ENCODE measurements at regions not wholly inside any gene's neighbourhood (a gene's known extent, or its start where the extent isn't known, plus 50 kb on each side); places are given as distances from the start of the nearest gene placed in this dataset.

GRCh38 chr4:45072981-45073380 lies 346.6 kb upstream of the GNPDA2 start:
- no peak overlapping the region for H3K27ac ChIP-seq (ENCODE audit: low read length, poor library complexity, severe bottlenecking)
- H3K23ac ChIP-seq (ENCODE audit: low read length in 2 of 2): no peak overlapping the region
- no peak overlapping the region for H3K4me3 ChIP-seq (ENCODE audit: insufficient read depth in 1 of 2, low read depth in 1 of 2, low read length in 2 of 2)
- WGBS: 83% methylated on average over 1 of the region's 3 CpGs
- H3K9ac ChIP-seq (ENCODE audit: low read length): no peak overlapping the region
- no peak overlapping the region for H2BK15ac ChIP-seq (ENCODE audit: low read depth, poor library complexity, severe bottlenecking)
- no peak overlapping the region for H2BK120ac ChIP-seq (ENCODE audit: low read depth, low read length)
- no peaks in the 10 kb centered on the region for H3K79me1 ChIP-seq (replicated peaks; ENCODE audit: low read length, poor library complexity, severe bottlenecking)
- H3K14ac ChIP-seq (ENCODE audit: low read length in 2 of 2): no peak overlapping the region
- H2BK5ac ChIP-seq (ENCODE audit: low read depth, low read length, poor library complexity, severe bottlenecking): no peak overlapping the region
- H3K4me1 ChIP-seq (ENCODE audit: control insufficient read depth, insufficient read depth, low read depth, low read length): no peaks in the 10 kb centered on the region
- no peaks in the 10 kb centered on the region for H3K27me3 ChIP-seq (ENCODE audit: control insufficient read depth in 1 of 2, insufficient read depth in 1 of 2, low read length in 2 of 2)
- no peak overlapping the region for H3K4me2 ChIP-seq (ENCODE audit: low read length, poor library complexity, severe bottlenecking)
- H3K9me3 ChIP-seq (ENCODE audit: control insufficient read depth, low read length): no peaks in the 10 kb centered on the region
- no peak overlapping the region for H2AFZ ChIP-seq (ENCODE audit: low read depth, low read length)
- H3K4ac ChIP-seq (ENCODE audit: low read depth in 1 of 2, low read length in 2 of 2): no peak overlapping the region
- H3K36me3 ChIP-seq (ENCODE audit: control insufficient read depth in 1 of 2, insufficient read depth in 2 of 2, low read depth in 1 of 2, low read length in 2 of 2): no peaks in the 10 kb centered on the region
- no peak overlapping the region for H2BK12ac ChIP-seq (ENCODE audit: low read length in 2 of 2)
- DNase-seq: peak; percentile 11
- H4K91ac ChIP-seq (ENCODE audit: low read length): no peak overlapping the region
- H2AK5ac ChIP-seq (ENCODE audit: low read length, severe bottlenecking): no peak overlapping the region
- no peak overlapping the region for H4K8ac ChIP-seq (ENCODE audit: low read length)
- H3K18ac ChIP-seq (ENCODE audit: low read depth in 1 of 2, low read length in 2 of 2): no peak overlapping the region

- Histone ChIP-seq H3K36me3 (ENCODE audit: control insufficient read depth in 1 of 2, insufficient read depth in 2 of 2, low read depth in 1 of 2, low read length in 2 of 2) (no peaks in the 10 kb centered on the region), H3K27ac (ENCODE audit: low read length, poor library complexity, severe bottlenecking) (no peak overlapping the region), H3K4me1 (ENCODE audit: control insufficient read depth, insufficient read depth, low read depth, low read length) (no peaks in the 10 kb centered on the region), H3K9me3 (ENCODE audit: control insufficient read depth, low read length) (peaks cover 3% of the 10 kb centered on the region), H2AK5ac (ENCODE audit: low read length, severe bottlenecking) (no peak overlapping the region), H3K14ac (ENCODE audit: low read length in 2 of 2) (no peak overlapping the region), H2AFZ (ENCODE audit: low read depth, low read length) (no peak overlapping the region), H3K18ac (ENCODE audit: low read depth in 1 of 2, low read length in 2 of 2) (no peak overlapping the region), H2BK12ac (ENCODE audit: low read length in 2 of 2) (no peak overlapping the region), H3K79me1 (replicated peaks; ENCODE audit: low read length, poor library complexity, severe bottlenecking) (no peaks in the 10 kb centered on the region), H2BK5ac (ENCODE audit: low read depth, low read length, poor library complexity, severe bottlenecking) (no peak overlapping the region), H3K4me2 (ENCODE audit: low read length, poor library complexity, severe bottlenecking) (no peak overlapping the region), H4K91ac (ENCODE audit: low read length) (no peak overlapping the region), H2BK120ac (ENCODE audit: low read depth, low read length) (no peak overlapping the region), H3K4ac (ENCODE audit: low read depth in 1 of 2, low read length in 2 of 2) (no peak overlapping the region), H3K9ac (ENCODE audit: low read length) (no peak overlapping the region), H2BK15ac (ENCODE audit: low read depth, poor library complexity, severe bottlenecking) (no peak overlapping the region), H3K23ac (ENCODE audit: low read length in 2 of 2) (no peak overlapping the region), H4K8ac (ENCODE audit: low read length) (no peak overlapping the region), H3K4me3 (ENCODE audit: insufficient read depth in 1 of 2, low read depth in 1 of 2, low read length in 2 of 2) (no peak overlapping the region), H3K27me3 (ENCODE audit: control insufficient read depth in 1 of 2, insufficient read depth in 1 of 2, low read length in 2 of 2) (no peaks in the 10 kb centered on the region)
- DNase-seq: no peak
- WGBS: 89% methylated on average over 5 of the region's 7 CpGs
Measured at GRCh38 chr4:45064741-45065140, 338.4 kb upstream of the GNPDA2 start.

GRCh38 chr4:45063696-45064095 lies 337.3 kb upstream of the GNPDA2 start:
- H2BK5ac ChIP-seq (ENCODE audit: low read depth, low read length, poor library complexity, severe bottlenecking): no peak overlapping the region
- peaks cover 3% of the 10 kb centered on the region for H3K9me3 ChIP-seq (ENCODE audit: control insufficient read depth, low read length)
- H3K79me1 ChIP-seq (replicated peaks; ENCODE audit: low read length, poor library complexity, severe bottlenecking): no peaks in the 10 kb centered on the region
- H3K4me3 ChIP-seq (ENCODE audit: insufficient read depth in 1 of 2, low read depth in 1 of 2, low read length in 2 of 2): no peak overlapping the region
- 0% methylated on average over 1 of the region's 1 CpG for WGBS
- H3K27ac ChIP-seq (ENCODE audit: low read length, poor library complexity, severe bottlenecking): no peak overlapping the region
- no peak overlapping the region for H3K23ac ChIP-seq (ENCODE audit: low read length in 2 of 2)
- no peak overlapping the region for H4K8ac ChIP-seq (ENCODE audit: low read length)
- no peaks in the 10 kb centered on the region for H3K27me3 ChIP-seq (ENCODE audit: control insufficient read depth in 1 of 2, insufficient read depth in 1 of 2, low read length in 2 of 2)
- no peak overlapping the region for H2BK120ac ChIP-seq (ENCODE audit: low read depth, low read length)
- H3K14ac ChIP-seq (ENCODE audit: low read length in 2 of 2): no peak overlapping the region
- H2AFZ ChIP-seq (ENCODE audit: low read depth, low read length): no peak overlapping the region
- peak; percentile 20 for DNase-seq
- H3K18ac ChIP-seq (ENCODE audit: low read depth in 1 of 2, low read length in 2 of 2): no peak overlapping the region
- no peak overlapping the region for H2BK15ac ChIP-seq (ENCODE audit: low read depth, poor library complexity, severe bottlenecking)
- no peak overlapping the region for H3K4ac ChIP-seq (ENCODE audit: low read depth in 1 of 2, low read length in 2 of 2)
- no peak overlapping the region for H2BK12ac ChIP-seq (ENCODE audit: low read length in 2 of 2)
- no peaks in the 10 kb centered on the region for H3K36me3 ChIP-seq (ENCODE audit: control insufficient read depth in 1 of 2, insufficient read depth in 2 of 2, low read depth in 1 of 2, low read length in 2 of 2)
- H3K4me2 ChIP-seq (ENCODE audit: low read length, poor library complexity, severe bottlenecking): no peak overlapping the region
- no peak overlapping the region for H4K91ac ChIP-seq (ENCODE audit: low read length)
- no peaks in the 10 kb centered on the region for H3K4me1 ChIP-seq (ENCODE audit: control insufficient read depth, insufficient read depth, low read depth, low read length)
- H3K9ac ChIP-seq (ENCODE audit: low read length): no peak overlapping the region
- H2AK5ac ChIP-seq (ENCODE audit: low read length, severe bottlenecking): no peak overlapping the region

GRCh38 chr4:45062935-45063545 lies 336.7 kb upstream of the GNPDA2 start:
- Histone ChIP-seq H3K18ac (ENCODE audit: low read depth in 1 of 2, low read length in 2 of 2) (no peak overlapping the region), H4K8ac (ENCODE audit: low read length) (no peak overlapping the region), H3K27ac (ENCODE audit: low read length, poor library complexity, severe bottlenecking) (no peak overlapping the region), H3K27me3 (ENCODE audit: control insufficient read depth in 1 of 2, insufficient read depth in 1 of 2, low read length in 2 of 2) (no peaks in the 10 kb centered on the region), H3K9ac (ENCODE audit: low read length) (no peak overlapping the region), H3K4me3 (ENCODE audit: insufficient read depth in 1 of 2, low read depth in 1 of 2, low read length in 2 of 2) (no peak overlapping the region), H2AFZ (ENCODE audit: low read depth, low read length) (no peak overlapping the region), H2BK120ac (ENCODE audit: low read depth, low read length) (no peak overlapping the region), H3K4me2 (ENCODE audit: low read length, poor library complexity, severe bottlenecking) (no peak overlapping the region), H3K36me3 (ENCODE audit: control insufficient read depth in 1 of 2, insufficient read depth in 2 of 2, low read depth in 1 of 2, low read length in 2 of 2) (no peaks in the 10 kb centered on the region), H3K23ac (ENCODE audit: low read length in 2 of 2) (no peak overlapping the region), H2BK12ac (ENCODE audit: low read length in 2 of 2) (no peak overlapping the region), H3K4me1 (ENCODE audit: control insufficient read depth, insufficient read depth, low read depth, low read length) (no peaks in the 10 kb centered on the region), H2BK15ac (ENCODE audit: low read depth, poor library complexity, severe bottlenecking) (no peak overlapping the region), H3K14ac (ENCODE audit: low read length in 2 of 2) (no peak overlapping the region), H3K79me1 (replicated peaks; ENCODE audit: low read length, poor library complexity, severe bottlenecking) (no peaks in the 10 kb centered on the region), H2BK5ac (ENCODE audit: low read depth, low read length, poor library complexity, severe bottlenecking) (no peak overlapping the region), H4K91ac (ENCODE audit: low read length) (no peak overlapping the region), H2AK5ac (ENCODE audit: low read length, severe bottlenecking) (no peak overlapping the region), H3K4ac (ENCODE audit: low read depth in 1 of 2, low read length in 2 of 2) (no peak overlapping the region), H3K9me3 (ENCODE audit: control insufficient read depth, low read length) (peaks cover 3% of the 10 kb centered on the region)
- WGBS: 77% methylated on average over 1 of the region's 1 CpG
- no peak for DNase-seq

All from mesenchymal stem cell (in vitro differentiated cells and primary cell).